Amniotic stem cell (primary cell): ENCODE measurements at regions not wholly inside any gene's neighbourhood (a gene's known extent, or its start where the extent isn't known, plus 50 kb on each side); places are given as distances from the start of the nearest gene placed in this dataset.

Experiments
- DNase-seq: peaks from one replicate; lab custom pipeline; 2025; lab: John Stamatoyannopoulos, UW

GRCh38 chr18:38406607-38407006 is 841.0 kb upstream of the CELF4 start:
- no peak for DNase-seq

GRCh38 chr18:38402509-38402908 is 836.9 kb upstream of the CELF4 start:
- DNase-seq, result no peak

GRCh38 chr18:38397094-38397493 is 831.5 kb upstream of the CELF4 start:
- DNase-seq, result no peak

- no peak for DNase-seq
Observed at GRCh38 chr18:38386146-38386545, 820.5 kb upstream of the CELF4 start.

GRCh38 chr18:38369772-38370690 is 804.4 kb upstream of the CELF4 start:
- no peak for DNase-seq

GRCh38 chr18:38368886-38369285 is 803.3 kb upstream of the CELF4 start:
- DNase-seq, result no peak

- DNase-seq, result no peak
Observed at GRCh38 chr18:38368246-38368645, 802.6 kb upstream of the CELF4 start.

GRCh38 chr18:38367473-38367872 is 801.9 kb upstream of the CELF4 start:
- no peak for DNase-seq

- DNase-seq, result no peak
Observed at GRCh38 chr18:38362286-38362792, 796.7 kb upstream of the CELF4 start.

- DNase-seq, result no peak
Observed at GRCh38 chr18:38358805-38359657, 793.4 kb upstream of the CELF4 start.

- no peak for DNase-seq
Observed at GRCh38 chr18:38353149-38353548, 787.6 kb upstream of the CELF4 start.

GRCh38 chr18:38350141-38350540 is 784.5 kb upstream of the CELF4 start:
- DNase-seq, result no peak

- DNase-seq, result no peak
Observed at GRCh38 chr18:38330573-38330972, 765.0 kb upstream of the CELF4 start.

GRCh38 chr18:38329145-38329544 is 763.5 kb upstream of the CELF4 start:
- DNase-seq, result no peak

- DNase-seq, result no peak
Observed at GRCh38 chr18:38322206-38322605, 756.6 kb upstream of the CELF4 start.

GRCh38 chr18:38321262-38321661 is 755.7 kb upstream of the CELF4 start:
- DNase-seq, result no peak

- DNase-seq, result no peak
Observed at GRCh38 chr18:38318416-38318815, 752.8 kb upstream of the CELF4 start.

GRCh38 chr18:38313831-38314230 is 748.2 kb upstream of the CELF4 start:
- DNase-seq, result no peak

GRCh38 chr18:38312532-38312931 is 746.9 kb upstream of the CELF4 start:
- DNase-seq, result no peak

GRCh38 chr18:38310936-38311335 is 745.3 kb upstream of the CELF4 start:
- DNase-seq, result no peak

GRCh38 chr18:38307914-38308313 is 742.3 kb upstream of the CELF4 start:
- DNase-seq, result no peak

- DNase-seq, result no peak
Observed at GRCh38 chr18:38305961-38306360, 740.4 kb upstream of the CELF4 start.

- no peak for DNase-seq
Observed at GRCh38 chr18:38301621-38302020, 736.0 kb upstream of the CELF4 start.
